Activated T-helper 17 cell treated with anti-CD3 and anti-CD28 coated beads, Interleukin-2, amount 50 U/mL, for 72 hours (primary cell): ENCODE measurements at regions not wholly inside any gene's neighbourhood (a gene's known extent, or its start where the extent isn't known, plus 50 kb on each side); places are given as distances from the start of the nearest gene placed in this dataset.
"Not testable (repeated sequence)": the region's sequence is repeated elsewhere in the genome, so short reads cannot be mapped to it uniquely, and the experiment has no call there.

Source experiments
- ATAC-seq: fragments of 150-1000 bp; cut with Tn5 transposase; replicated peaks from 2 replicates; pipeline ENCODE4 v1.10.0; 2021; ENCODE audit warnings: mild to moderate bottlenecking, moderate library complexity
- H3K27ac Mint-ChIP-seq: one replicate; pipeline ENCODE4 v1.8.0; 2022; ENCODE audit warnings: mixed read lengths
- H3K27me3 Mint-ChIP-seq: one replicate; pipeline ENCODE4 v1.8.0; 2022; ENCODE audit warnings: mixed read lengths
- H3K36me3 Mint-ChIP-seq: one replicate; pipeline ENCODE4 v1.8.0; 2022; ENCODE audit warnings: low read depth, mild to moderate bottlenecking, mixed read lengths
- H3K4me1 Mint-ChIP-seq: one replicate; pipeline ENCODE4 v1.8.0; 2022; ENCODE audit warnings: mixed read lengths
- H3K4me3 Mint-ChIP-seq: one replicate; pipeline ENCODE4 v1.8.0; 2022; ENCODE audit warnings: mild to moderate bottlenecking, mixed read lengths
- H3K9me3 Mint-ChIP-seq: one replicate; pipeline ENCODE4 v1.8.0; 2022; ENCODE audit warnings: mixed read lengths

DNA sequence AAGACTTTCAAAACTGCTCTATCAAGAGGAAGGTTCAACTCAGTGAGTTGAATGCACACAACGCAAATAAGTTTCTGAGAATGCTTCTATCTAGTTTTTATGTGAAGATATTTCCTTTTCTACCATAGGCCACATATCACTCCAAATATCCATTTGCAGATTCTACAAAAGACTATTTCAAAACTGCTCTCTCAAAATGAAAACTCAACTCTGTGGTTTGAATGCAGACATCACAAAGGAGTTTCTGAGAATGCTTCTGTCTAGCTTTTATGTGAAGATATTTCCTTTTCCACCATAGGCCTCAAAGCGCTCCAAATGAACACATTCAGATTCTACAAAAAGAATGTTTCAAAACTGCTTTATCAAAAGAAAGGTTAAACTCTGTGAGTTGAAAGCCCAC lies 1093.1 kb upstream of the DEFB115 start:
- H3K36me3 Mint-ChIP-seq, H3K4me3 Mint-ChIP-seq, H3K27me3 Mint-ChIP-seq, ATAC-seq, H3K4me1 Mint-ChIP-seq, H3K9me3 Mint-ChIP-seq, H3K27ac Mint-ChIP-seq: not testable (repeated sequence)

DNA sequence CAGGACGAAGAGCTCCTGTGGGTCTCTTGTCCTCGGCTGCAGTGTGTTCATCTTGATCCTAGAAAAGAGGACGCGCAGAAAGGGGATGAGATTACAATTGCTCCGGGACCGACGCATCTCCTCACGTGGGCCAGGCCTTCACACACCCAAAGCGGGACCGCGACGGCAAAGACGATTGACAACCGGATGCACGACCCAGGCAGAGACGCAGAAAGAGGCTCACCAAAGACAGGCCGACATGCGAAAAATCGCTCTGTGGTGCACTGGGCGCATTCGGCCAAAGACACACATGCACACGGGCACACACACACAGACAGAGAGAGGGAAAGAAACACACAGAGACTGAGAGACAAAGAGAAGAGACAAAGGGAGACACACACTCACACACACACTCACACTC lies 1089.9 kb upstream of the DEFB115 start:
- no peaks in the 10 kb centered on the region for H3K4me1 Mint-ChIP-seq
- H3K27ac Mint-ChIP-seq: no peak overlapping the region
- H3K9me3 Mint-ChIP-seq: no peaks in the 10 kb centered on the region
- peak overlapping the region; percentile 23 for H3K4me3 Mint-ChIP-seq
- H3K27me3 Mint-ChIP-seq: no peaks in the 10 kb centered on the region
- H3K36me3 Mint-ChIP-seq: no peaks in the 10 kb centered on the region
- ATAC-seq: no peak

DNA sequence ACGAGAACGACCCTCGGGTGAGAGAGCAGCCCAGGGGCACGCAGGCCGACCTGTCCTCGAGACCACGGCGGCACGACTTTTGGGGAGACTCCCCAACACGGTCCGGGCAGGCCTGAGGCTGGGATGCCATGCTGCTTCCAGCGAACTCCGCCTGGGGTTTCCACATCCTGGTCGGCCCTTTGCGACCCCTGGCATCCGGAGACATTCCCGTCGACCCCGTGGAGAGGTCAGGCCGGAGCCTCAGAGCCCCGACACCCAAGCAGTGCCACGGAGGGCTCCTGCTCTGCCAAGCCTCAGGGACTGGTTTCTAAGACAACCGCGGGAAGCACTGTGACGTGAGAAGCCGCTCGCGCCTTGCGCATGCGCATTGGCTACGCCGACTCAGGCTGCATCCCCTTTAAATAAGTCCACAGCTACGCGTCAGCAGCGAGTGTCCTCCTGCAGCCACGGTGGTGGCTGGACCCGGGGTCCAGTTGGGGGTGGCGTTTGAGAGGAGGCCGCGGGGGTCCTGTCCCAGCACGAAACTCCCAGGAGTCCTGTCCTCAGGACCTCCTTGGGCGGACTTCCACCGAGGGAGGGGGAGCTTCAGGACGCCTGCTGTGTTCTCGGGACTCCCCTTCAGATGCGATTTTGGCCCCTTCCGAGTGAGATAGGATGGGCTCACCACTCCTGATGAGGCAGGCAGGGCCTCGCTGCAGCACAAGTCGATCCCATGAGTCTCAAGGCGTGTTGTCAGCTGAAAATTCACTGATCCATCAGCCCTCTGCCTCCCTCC lies 1089.3 kb upstream of the DEFB115 start:
- H3K27ac Mint-ChIP-seq: no peak overlapping the region
- peak overlapping the region; percentile 23 for H3K4me3 Mint-ChIP-seq

DNA sequence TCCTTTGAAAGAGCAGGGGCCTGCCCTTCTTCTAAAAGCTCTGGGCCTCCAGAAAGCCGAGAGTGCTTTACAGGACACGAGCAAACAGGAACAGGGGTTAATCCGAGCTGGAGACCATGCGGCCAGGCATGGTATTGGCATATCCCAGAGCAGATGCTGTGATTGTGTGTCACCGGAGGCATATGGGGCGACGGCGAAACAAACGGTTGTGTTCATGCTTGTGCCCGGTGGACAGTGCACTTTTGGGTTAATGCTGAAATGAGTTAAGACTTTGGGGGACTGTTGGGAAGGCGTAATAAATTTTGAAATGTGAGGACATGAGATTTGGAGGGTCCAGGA lies 1088.7 kb upstream of the DEFB115 start:
- Mint-ChIP-seq H3K27me3 (no peaks in the 10 kb centered on the region), H3K36me3 (no peaks in the 10 kb centered on the region), H3K9me3 (no peaks in the 10 kb centered on the region), H3K4me3 (no peak overlapping the region), H3K4me1 (no peaks in the 10 kb centered on the region), H3K27ac (no peak overlapping the region)
- no peak for ATAC-seq

More for the DNA sequence above, 1089.3 kb upstream of the DEFB115 start:
- no peaks in the 10 kb centered on the region for H3K36me3 Mint-ChIP-seq
- H3K4me1 Mint-ChIP-seq: no peaks in the 10 kb centered on the region
- no peaks in the 10 kb centered on the region for H3K9me3 Mint-ChIP-seq
- no peaks in the 10 kb centered on the region for H3K27me3 Mint-ChIP-seq
- no peak for ATAC-seq

DNA sequence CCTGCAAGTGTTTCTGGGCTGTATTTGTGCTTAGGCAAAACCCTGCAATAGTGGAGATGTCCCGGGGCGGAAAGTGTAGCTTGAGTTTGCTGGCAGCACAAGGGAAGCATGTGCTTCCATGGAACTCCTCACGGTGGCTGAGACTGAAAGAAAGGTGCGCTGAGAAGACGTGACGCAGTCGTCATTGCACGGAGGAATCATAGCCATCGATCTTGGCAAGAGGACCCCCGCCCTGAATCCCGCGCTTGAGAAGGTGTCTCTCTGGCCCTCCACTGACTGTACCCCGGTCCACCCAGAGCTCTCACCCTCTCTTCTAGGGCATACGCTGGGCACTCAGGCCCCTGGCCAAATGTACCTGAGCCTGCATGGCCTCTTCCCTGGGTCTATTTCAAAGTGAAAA lies 1081.8 kb upstream of the DEFB115 start:
- no peak overlapping the region for H3K27ac Mint-ChIP-seq
- no peaks in the 10 kb centered on the region for H3K9me3 Mint-ChIP-seq
- H3K4me1 Mint-ChIP-seq: no peaks in the 10 kb centered on the region
- no peaks in the 10 kb centered on the region for H3K27me3 Mint-ChIP-seq
- H3K4me3 Mint-ChIP-seq: no peak overlapping the region
- ATAC-seq: no peak
- H3K36me3 Mint-ChIP-seq: no peaks in the 10 kb centered on the region

DNA sequence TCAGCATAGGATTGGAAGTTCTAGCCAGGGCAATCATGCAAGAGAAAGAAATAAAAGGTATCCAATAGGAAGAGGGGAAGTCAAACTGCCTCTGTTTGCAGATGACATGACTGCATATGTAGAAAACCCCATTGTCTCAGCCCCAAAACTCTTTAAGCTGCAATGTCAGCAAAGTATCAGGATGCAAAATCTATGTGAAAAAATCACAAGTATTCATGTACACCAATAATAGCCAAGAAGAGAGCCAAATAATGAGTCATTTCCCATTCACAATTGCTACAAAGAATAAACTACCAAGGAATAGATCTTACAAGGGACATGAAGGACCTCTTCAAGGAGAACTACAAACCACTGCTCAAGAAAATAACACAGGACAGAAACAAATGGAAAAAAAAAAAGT lies 1074.3 kb upstream of the DEFB115 start:
- not testable (repeated sequence) for H3K27ac Mint-ChIP-seq, ATAC-seq, H3K36me3 Mint-ChIP-seq, H3K27me3 Mint-ChIP-seq, H3K9me3 Mint-ChIP-seq, H3K4me1 Mint-ChIP-seq, H3K4me3 Mint-ChIP-seq

DNA sequence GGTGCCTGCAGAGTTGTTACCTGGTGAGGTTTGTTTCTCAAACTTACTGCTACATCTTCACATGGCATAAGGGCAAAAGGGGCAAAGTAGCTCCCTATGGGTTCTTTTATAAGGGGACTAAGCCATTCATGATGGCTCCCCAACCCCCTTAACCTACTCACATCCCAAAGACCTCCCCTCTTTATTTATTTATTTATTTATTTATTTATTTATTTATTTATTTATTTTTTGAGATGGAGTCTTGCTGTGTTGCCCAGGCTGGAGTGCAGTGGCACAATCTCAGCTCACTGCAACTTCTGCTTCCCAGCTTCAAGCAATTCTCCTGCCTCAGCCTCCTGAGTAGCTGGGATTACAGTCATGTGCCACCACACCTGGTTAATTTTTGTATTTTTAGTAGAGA lies 1065.7 kb upstream of the DEFB115 start:
- H3K9me3 Mint-ChIP-seq, ATAC-seq, H3K4me1 Mint-ChIP-seq, H3K27ac Mint-ChIP-seq, H3K36me3 Mint-ChIP-seq, H3K27me3 Mint-ChIP-seq, H3K4me3 Mint-ChIP-seq: not testable (repeated sequence)

DNA sequence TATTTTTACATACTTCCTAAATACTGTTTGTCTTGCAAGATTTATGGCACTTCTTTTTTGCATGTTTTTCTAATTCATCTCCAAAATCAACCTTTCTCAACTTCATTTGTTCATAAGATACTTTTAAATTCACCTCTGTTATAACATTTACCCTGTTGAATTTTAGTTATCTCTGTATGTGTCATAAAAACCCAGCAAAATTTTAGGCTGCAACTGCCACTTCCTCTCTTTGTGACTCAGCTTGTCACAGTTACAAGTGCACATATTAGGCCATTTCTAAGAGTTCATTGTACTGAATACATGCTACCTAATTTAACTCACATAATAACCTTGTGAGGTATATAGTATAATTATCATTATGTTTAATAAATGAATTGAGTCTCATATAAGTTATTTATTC lies 1023.0 kb upstream of the DEFB115 start:
- ATAC-seq, H3K36me3 Mint-ChIP-seq, H3K9me3 Mint-ChIP-seq, H3K4me1 Mint-ChIP-seq, H3K4me3 Mint-ChIP-seq, H3K27me3 Mint-ChIP-seq, H3K27ac Mint-ChIP-seq: not testable (repeated sequence)

DNA sequence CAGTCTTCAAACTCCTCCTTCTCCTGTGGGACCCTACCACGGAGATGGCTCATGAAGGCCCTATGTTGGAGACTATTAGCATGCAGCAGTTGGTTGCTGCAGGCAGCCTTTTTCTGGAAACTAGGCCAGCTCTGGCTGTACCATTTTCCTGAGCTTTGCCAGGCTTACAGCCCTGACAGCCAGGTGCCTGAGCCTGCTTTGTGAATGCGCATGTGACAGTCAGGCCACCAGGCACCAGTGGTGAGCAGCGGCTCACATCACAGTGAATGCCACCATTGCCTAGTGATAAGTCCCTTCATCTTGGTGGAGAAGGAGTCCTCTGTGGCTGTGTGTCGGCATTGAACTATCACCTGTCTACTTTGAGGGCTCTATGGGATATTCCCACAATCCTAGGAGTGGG lies 982.4 kb upstream of the DEFB115 start:
- not testable (repeated sequence) for H3K4me3 Mint-ChIP-seq, H3K9me3 Mint-ChIP-seq, H3K36me3 Mint-ChIP-seq, H3K27me3 Mint-ChIP-seq, ATAC-seq, H3K27ac Mint-ChIP-seq, H3K4me1 Mint-ChIP-seq

DNA sequence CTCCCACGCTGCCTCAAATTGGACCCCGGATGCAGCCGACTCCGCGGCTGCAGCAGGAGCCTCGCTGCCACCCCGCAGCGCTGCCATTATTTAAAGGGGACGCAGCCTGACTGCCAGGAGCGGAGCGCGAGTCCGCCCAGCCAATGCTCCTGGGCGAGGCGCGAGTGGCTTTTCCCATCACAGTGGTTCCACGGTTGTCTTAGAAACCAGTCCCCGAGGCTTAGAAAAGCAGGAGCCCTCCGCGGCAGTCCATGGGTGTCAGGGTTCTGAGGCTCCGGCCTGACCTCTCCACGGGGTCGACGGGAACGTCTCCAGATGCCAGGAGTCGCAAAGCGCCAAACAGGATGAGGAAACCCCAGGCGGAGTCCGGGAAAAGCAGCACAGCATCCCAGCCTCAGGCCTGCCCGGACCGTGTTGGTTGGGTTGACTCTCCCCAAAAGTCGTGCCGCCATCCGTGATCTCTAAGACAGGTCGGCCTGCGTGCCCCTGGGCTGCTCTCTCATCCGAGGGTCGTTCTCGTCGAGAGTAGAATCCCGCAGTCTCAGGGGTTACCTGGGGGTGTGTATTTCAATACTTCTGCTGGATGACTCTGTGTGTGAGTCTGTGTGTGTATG lies 975.8 kb upstream of the DEFB115 start:
- Mint-ChIP-seq H3K27me3 (no peaks in the 10 kb centered on the region), H3K9me3 (peaks cover 4% of the 10 kb centered on the region), H3K4me1 (no peaks in the 10 kb centered on the region), H3K4me3 (no peak overlapping the region), H3K27ac (no peak overlapping the region), H3K36me3 (no peaks in the 10 kb centered on the region)
- no peak for ATAC-seq

DNA sequence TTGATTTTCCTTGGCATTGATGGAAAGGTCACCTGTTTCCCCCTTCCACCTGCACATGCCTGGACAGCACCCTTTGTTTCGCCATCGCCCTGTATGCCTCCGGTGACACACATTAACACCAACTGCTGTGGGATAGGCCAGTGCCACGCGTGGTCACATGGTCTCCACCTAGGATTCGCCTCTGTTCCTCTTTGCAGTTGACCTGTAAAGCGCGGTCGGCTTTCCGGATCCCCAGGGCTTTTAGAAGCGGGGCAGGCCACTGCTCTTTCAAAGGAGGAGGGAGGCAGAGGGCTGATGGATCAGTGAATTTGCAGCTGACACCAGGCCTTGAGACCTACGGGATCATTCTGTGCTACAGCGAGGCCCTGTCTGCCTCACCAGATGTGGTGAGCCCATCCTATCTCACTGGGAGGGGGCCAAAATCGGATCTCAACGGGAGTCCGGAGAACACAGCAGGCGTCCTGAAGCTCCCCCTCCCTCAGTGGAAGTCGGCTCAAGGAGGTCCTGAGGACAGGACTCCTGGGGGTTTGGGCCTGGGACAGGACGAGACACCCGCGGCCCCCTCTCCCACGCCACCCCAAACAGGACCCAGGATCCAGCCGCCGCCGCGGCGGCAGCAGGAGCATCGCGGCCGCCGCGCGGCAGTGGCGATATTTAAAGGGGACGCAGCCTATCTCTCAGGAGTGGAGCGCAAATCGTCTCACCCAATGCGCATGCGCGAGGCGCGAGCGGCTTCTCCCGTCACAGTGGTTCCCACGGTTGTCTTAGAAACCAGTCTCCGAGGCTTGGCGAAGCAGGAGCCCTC lies 973.8 kb upstream of the DEFB115 start:
- ATAC-seq: peak; percentile 56
- H3K36me3 Mint-ChIP-seq, H3K9me3 Mint-ChIP-seq, H3K27me3 Mint-ChIP-seq, H3K4me1 Mint-ChIP-seq: not testable (repeated sequence)
- Mint-ChIP-seq H3K4me3 (peak overlapping the region; percentile 72), H3K27ac (peak overlapping the region; percentile 71)

DNA sequence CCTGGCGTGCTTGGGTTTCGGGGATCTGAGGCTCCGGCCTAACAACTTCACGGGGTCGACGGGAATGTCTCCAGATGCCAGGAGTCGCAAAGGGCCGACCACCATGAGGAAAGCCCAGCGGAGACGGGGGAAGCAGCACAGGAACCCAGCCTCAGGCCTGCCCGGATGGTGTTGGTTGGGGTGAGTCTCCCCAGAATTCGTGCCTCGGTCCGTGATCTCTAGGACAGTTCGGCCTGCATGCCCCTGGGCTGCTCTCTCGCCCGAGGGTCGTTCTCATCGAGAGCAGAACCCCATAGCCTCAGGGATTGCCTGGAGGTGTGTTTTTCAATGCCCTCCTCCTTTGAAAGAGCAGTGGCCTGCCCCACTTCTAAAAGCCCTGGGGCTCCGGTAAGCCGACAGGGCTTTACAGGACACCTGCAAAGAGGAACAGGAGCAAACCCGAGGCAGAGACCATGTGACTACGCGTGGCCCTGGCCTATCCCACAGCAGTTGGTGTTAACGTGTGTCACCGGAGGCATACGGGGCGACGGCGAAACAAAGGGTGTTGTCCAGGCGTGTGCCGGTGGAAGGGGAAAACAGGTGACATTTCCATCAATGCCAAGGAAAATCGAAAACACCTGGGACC lies 973.1 kb upstream of the DEFB115 start:
- ATAC-seq: no peak
- Mint-ChIP-seq H3K4me1 (peaks cover 5% of the 10 kb centered on the region), H3K27me3 (no peaks in the 10 kb centered on the region), H3K36me3 (no peaks in the 10 kb centered on the region), H3K9me3 (peaks cover 4% of the 10 kb centered on the region), H3K4me3 (peak overlapping the region; percentile 72), H3K27ac (peak overlapping the region; percentile 71)

DNA sequence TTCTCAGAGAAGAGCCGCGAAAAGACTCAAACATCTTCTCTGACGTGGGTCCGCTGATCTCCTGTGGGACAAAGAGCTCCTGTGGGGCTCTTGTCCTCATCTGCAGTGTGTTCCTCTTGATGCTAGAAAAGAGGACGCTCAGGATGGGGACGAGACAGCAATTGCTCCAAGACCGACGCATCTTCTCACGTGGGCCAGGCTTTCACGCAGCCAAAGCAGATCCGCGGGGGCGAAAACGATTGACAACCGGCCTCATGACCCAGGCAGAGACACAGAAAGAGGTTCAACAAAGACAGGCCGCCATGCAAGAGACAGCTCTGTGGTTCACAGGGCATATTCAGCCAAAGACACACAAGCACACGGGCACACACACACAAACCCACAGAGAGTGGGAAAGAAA lies 971.8 kb upstream of the DEFB115 start:
- peaks cover 12% of the 10 kb centered on the region for H3K4me1 Mint-ChIP-seq
- H3K4me3 Mint-ChIP-seq: no peak overlapping the region
- peaks cover 4% of the 10 kb centered on the region for H3K9me3 Mint-ChIP-seq
- H3K36me3 Mint-ChIP-seq: no peaks in the 10 kb centered on the region
- H3K27me3 Mint-ChIP-seq: no peaks in the 10 kb centered on the region
- ATAC-seq: no peak
- H3K27ac Mint-ChIP-seq: no peak overlapping the region

DNA sequence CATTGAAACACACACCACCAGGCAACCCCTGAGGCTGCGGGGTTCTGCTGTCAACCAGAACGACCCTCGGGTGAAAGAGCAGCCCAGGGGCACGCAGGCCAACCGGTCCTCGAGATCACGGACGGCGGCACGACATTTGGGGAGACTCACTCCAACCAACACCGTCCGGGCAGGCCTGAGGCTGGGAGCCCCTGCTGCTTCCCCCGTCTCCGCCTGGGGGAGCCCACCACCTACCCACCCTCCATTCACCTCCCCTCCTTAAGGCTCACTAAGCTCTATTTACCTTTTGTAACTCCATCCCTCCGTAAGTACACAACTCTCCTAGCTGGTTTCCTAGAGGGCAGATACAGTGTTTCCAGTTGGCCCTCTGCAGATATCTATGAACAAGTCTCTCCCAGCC lies 971.3 kb upstream of the DEFB115 start:
- Mint-ChIP-seq H3K36me3 (no peaks in the 10 kb centered on the region), H3K27ac (no peak overlapping the region), H3K4me3 (no peak overlapping the region), H3K4me1 (peaks cover 12% of the 10 kb centered on the region), H3K9me3 (peaks cover 4% of the 10 kb centered on the region), H3K27me3 (no peaks in the 10 kb centered on the region)
- no peak for ATAC-seq

DNA sequence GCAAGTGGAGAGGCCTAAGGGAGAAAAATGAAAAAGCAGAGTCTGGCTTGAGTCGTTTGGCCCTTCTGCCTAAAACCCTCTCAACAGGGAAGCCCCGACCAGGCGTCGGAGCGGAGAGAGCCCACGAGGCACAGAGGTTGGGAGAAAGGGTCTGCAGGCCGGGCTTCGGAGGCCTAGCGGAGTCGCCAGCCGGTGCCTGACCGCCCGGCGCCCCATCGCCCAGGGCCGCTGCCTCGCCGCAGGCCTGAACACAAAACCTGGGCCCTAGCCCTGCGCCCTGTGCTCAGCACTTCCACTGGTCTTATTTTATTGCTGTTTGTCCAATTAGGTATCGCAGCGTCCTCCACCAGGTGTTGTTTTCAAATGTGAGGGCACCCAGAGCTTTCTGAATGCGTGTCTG lies 970.0 kb upstream of the DEFB115 start:
- not testable (repeated sequence) for H3K36me3 Mint-ChIP-seq, H3K9me3 Mint-ChIP-seq, H3K4me3 Mint-ChIP-seq, ATAC-seq, H3K27me3 Mint-ChIP-seq, H3K27ac Mint-ChIP-seq
- peaks cover 12% of the 10 kb centered on the region for H3K4me1 Mint-ChIP-seq
